Hematopoietic multipotent progenitor cell treated with erythropoietin and hydrocortisone succinate and interleukin-3 and kit ligand, for 6 days (in vitro differentiated cells): ENCODE measurements at regions not wholly inside any gene's neighbourhood (a gene's known extent, or its start where the extent isn't known, plus 50 kb on each side); places are given as distances from the start of the nearest gene placed in this dataset.

ENCODE experiments used
- DNase-seq: peaks from one replicate; pipeline ENCODE4 v3.0.0-alpha.2; 2015

DNA sequence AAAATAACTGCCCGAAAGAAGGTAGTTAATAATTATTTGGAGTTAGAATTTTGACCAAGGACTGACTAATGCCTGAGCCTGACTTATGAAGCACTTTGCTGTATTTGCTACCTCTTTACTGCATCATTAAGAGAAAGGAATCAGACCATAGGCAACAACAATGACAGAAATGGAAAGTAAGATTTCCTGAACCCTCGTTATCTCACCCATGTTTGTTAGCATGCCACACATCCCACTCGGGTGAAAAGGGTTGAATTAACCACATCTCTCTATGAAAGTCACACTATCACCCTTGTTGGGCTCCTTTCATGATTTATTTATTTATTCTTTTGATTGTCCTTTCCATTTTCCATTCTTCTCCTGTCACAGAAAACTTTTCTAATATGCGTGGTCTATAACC, 59.6 kb downstream of the OLIG3 start:
- no peak for DNase-seq

DNA sequence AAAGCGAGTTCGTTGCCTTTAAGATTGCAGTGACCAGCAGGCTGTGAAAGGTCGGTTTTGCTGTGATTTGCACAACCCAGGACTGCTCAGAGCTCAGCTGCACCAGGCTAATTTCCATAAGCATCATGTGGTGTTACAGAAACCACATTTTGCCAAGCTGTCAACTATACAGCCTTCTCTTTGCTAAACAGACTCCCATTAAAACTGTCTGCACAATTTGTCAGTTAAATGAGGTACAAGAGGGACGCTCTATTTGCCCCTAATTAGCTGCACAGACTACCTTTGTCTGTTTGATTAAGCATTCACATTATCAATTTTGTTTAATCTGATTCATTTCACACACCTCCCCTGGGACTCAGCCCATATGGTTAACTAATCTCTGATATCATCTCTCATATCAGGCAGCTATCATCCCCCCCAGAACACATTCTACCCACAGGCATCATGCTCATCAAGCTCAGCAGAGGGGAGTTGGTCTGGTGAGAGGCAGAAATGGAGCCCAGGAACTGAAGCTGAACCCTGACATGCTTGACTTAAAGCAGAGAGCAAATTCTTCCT, 62.1 kb downstream of the OLIG3 start:
- DNase-seq: no peak

DNA sequence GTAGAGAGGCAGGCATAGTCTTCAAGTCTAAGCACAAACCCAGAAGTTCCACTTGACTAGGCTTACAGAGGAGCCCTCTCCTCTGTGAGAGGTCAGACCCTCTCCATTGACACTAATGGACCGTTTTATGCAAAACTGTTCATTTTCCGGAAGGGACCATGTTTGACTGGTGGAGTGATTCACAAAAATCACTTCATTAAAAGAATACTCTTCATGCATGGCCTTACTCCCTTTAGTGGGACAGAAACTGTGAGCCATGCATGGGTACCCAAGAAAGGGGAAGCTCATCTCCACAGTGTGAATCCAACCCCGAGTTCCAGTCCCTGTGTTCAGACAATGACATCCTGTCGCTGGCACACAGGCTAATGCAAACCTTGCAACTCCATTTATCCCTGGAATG, 63.2 kb downstream of the OLIG3 start:
- no peak for DNase-seq

DNA sequence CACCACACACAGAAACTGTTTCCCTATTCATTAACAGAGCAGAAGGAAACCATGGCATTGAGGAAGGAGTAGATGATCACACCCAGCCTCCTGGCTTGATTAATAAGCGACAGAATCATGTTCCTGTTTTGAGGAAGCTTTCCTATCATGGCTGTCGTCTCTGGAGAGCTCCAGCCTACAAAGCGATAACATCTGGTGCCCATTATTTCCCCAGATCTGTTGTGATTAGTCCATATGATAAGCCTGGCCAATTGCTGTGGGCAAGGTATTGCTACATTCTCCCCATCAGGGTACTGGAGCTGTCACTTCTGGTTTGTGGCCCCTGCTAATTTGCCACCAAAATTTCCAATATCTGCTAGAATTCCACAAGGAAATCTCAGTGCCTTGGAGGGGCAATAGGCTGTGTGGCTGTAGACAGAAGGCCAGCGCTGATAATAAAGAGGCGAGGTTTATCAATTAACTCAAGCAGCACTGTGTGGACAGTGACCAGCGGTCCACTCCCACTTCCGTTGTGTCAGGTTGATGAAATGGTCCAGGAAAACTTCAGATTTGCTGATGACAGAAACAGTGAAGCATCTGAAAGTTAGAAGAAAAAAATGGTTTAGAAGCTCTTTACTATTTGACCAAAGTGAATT, 66.4 kb downstream of the OLIG3 start:
- DNase-seq: no peak

DNA sequence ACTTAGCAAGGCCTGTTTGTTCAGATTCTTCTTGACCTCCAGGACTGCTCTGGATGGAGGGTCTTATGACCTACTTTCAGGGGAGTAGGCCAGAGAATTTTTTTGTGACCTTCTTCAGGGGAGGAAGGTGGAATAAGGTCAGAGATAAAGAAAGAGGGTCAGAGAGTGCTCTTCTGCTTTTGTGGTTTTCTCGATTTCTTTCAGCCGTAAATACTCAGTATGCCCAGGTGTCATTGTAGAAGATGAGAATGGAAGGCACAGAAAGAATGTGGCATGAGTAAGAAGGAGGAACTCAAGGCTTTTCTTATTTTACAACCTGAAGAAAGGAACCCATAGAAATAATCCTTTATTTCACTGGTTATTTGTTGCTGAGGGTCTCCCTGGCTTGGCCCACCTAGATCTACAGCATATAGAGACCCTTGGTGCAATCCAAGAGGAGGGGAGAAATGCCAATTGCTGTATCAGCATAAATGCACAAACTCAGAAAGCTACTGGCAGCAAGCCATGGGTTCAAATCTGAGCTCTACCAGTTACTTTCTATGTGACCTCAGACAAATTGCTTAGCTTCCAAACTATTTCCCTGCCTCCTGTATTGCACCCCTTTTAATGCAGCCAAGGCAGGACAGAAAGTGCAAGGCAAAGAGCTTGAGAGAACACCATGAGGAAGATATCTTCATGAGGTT, 68.0 kb downstream of the OLIG3 start:
- no peak for DNase-seq

DNA sequence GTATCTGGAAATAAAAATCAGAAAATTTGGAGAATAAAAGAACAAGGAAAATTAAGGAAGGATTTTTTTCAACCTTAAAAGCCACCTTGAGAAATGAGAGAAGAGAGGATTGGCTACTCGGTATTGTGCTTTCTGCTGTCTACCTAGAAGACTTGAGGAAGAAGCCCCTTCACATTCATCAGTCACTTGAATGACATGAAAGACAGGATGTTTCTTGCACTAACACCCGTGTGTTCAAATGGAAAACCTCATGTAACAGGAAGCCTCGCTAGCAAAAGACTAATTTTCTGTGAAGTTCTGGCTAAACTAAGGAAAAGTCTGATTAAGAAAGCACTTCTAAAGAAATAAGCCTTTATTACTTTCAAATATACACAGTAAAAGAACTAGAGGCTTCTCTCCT, 69.9 kb downstream of the OLIG3 start:
- no peak for DNase-seq

DNA sequence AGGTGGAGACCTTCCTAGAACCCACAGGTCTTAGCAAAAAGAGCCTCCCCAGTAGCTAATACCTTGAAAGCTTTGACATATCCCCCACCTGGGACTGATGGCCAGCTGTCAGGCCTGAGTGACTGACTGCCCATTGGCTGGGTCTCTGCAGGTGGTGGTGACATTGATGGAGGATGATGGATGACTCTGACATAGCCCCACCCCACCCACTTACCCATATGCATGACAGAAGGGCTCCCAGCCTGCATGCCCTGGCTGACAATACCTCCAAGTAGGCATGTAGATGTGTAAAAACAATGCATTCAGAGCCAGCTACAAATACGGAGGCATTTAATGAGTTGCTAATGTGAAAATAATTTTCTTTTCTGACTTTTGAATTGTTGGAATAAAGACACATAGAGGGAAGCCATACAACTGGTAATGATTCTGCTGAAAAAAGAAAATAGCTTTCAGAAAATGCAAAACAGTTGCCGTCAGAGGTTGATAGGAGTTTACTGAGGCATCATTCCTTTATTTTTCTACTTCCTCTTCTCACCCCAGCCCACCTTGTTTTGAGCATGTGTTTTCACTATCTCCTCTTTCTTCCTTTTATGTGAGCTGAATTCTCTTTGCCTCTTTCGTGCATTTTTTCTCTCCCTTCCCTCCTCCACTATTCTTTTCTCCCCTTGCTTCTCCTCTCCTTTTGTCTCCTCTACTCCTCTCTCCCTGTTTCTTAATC, 70.6 kb downstream of the OLIG3 start:
- DNase-seq: no peak

DNA sequence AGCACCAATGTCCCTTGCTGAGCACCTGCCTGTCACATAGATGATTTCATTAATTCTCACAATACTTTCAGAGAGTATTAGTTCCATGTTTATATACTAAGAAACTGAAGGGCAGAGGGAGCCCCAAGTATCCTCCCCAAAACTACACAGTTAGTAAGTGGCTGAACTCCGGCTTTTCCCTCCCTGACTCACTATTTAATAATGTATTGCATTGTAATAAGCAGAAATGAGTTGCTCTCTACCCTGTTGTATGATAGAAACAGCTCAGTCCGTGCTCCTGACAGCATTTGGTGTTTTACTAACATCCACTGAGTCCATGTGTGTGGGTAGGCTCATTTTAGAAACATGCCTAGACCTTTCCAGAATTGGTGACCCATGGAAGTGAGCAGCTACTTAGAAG, 76.8 kb downstream of the OLIG3 start:
- no peak for DNase-seq

DNA sequence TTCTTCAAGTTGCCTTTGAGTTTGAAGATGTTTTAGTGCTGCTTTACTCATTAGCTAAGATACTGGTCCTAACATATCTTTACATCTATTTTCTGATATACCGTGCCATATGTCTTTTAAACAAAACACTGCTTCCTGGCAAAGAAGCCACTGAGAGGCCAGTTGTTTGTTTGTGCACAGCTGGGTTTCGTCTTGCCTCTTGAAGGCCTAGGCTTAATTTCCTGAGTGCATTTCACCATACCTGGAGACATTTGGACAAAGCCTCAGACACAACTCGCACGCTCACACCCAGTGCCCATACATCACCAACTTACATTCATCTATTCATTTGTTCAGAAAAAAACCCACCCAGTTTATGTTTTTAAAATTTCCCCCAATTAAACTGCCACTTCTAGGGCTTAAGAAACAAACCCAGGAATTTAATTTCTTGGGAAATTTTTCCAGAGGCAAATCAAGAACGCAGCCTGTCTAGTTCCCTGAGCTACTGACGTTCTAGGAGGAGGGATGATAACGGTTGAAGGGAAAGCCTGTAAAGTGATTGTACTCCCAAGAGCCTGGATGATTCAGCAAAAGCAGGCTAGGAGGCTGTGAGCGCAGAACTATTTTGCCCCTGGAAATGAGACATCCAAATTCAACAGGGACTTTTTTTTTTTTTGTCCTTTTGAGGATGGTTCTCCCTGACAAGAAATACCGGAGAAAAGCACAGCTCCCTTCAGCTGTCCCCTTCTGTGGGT, 77.7 kb downstream of the OLIG3 start:
- no peak for DNase-seq

DNA sequence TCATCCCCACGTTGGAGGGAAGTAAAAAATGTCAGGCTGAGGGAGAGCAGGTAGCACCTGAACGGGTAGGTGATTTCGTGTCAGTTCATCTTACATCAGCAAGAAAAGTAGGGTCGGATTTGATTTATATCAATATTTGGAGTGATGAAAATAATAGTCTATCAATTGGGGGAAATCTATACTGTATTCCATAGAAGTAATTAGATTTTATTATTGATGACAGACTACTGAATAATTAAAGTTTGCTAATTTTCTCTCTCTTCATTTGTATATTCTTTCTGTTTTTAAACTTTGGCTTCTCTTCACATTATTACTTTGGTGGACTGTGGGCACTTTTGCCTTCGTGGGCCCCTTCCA, 78.4 kb downstream of the OLIG3 start:
- no peak for DNase-seq

DNA sequence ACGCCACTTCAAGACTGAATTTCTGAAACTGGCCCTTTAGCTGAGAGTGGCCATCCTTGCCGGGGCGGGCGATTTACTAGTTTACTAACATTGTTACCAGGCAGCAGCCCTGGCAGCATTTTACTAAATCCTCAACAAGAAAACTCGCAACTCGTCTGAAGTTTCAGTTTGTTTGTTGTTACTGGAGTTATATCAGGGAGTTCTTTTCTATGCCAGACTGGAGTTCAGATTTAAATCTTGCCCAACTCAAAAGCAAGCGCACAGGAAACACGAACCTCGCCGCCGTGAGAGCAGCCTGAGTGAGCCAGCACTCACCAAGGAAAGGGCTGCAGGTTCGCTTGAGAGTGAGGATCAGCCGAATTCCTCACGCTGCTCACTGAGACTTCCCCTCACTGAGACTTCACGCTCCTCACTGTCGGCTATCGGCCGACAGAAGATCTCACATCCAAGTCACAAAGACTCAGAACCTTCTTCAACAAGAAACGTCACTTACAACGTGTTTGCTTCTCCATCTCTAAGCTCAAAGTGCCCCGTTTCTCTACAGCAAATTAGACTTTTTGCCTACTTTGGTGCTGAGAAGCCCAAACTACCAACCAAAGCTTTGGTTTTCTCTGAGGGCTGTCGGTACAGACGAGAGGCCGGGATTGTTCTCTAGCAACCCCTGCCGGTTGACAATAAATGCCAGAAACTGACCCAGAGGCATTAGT, 78.9 kb downstream of the OLIG3 start:
- DNase-seq: peak; percentile 82

DNA sequence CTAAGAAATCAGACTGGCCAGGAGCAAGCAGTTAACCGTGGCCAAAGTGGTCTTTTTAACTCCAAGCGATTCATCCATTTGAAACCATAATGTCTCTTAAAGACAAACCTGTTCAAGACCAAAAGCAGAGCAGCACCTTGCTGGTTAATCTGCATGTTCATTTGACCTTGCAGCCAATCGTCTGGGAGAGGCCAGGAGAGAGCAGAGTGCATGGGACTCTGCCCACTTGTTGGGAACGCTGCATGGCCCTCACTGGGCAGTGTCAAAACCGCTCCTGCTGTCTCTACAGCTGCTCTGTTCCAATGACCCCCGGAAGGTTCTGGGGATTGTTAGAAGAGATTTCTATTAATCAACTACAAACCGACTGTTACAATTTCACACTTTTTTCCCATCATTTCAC, 79.6 kb downstream of the OLIG3 start:
- DNase-seq: no peak

DNA sequence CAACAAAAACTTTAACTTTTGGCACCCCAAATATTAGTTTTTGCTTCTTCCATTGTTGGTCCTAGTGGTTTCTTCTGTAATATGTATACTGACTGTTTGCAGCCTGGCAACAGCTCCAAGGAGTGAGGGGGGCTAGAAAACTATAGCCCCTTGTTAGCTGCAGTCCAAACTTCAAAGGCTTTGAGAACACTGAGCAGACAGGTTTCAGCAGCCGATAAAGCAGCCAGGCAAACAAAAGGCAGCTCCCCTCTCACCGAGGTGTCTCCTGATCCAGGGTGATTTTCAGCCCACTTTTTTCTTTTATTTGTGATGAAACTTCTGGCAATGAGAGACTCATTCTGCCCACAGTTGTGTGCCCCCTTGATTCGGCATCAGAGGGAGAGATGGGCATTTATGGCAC, 80.7 kb downstream of the OLIG3 start:
- DNase-seq: no peak

DNA sequence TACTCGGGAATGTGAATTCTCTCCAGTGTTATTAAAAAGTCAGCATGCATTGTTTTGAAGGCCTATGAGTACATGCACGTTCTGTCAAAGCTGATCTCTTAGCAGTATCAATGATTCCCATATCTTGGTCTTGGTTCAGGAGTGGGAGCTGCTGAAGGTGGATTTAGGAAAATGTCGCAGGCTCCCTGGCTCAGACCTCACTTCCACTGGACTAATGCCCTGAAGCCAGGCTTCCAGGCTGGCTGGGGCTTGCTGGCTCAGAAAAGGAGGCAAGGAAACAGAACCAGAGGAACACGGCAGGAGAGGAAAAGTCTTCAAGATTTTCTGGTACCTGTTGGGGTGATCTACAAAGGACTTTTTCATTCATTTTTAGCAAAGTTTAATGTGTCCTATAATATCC, 81.6 kb downstream of the OLIG3 start:
- DNase-seq: no peak

DNA sequence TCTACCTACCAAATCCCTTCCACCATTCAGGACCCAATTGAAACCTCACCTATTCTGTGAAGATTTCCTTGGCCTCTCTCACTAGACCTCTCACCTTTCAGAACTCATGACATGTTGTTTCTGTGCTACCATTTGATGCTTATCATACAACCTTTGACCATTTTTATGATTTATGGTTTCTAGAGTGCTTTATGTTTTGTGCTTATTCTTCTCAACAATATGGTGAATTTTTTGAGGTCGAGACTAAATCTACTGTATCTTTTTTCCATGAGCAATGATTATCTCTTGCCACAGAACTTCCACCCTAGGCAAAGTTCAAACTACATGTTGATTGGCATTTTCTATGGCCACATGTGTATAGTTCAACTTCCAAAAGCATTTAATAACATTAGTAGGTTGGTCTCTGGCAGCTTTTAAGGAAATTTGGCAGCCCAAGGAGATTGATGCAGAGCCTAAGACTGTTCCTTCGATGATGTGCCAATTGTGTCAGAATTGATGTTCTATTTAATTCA, 84.9 kb downstream of the OLIG3 start:
- DNase-seq: no peak

DNA sequence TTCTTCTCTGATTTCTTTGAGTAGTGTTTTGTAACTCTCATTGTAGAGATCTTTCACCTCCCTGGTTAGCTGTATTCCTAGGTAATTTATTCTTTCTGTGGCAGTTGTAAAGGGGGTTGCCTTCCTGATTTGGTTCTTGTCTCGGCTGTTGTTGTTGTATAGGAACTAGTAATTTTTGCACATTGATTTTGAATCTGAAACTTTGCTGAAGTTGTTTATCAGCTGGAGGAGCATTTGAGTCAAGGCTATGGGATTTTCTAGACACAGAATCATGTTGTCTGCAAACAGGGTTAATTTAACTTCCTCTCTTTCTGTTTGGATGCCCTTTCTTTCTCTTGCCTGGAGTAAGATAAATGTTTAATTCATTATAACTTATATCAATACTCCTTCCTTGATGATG, 86.4 kb downstream of the OLIG3 start:
- no peak for DNase-seq

DNA sequence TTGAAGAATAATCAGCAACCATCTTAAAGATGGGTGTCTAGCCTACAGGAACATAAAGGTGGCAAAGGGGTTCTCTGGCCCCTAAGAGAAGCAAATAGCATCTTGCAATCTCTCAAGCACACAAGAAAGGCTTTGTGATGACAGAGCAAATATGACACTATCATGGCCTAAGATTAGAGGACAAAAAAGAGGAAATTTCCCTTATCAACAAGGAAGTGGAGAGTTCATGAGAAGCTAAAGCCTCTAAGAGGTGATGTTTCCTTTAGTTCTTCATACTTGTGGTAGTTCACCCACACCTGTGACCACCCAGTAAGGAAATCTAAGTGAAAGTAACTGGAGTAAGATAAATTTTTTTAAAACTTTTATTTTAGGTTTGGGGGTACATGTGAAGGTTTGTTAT, 88.4 kb downstream of the OLIG3 start:
- no peak for DNase-seq

DNA sequence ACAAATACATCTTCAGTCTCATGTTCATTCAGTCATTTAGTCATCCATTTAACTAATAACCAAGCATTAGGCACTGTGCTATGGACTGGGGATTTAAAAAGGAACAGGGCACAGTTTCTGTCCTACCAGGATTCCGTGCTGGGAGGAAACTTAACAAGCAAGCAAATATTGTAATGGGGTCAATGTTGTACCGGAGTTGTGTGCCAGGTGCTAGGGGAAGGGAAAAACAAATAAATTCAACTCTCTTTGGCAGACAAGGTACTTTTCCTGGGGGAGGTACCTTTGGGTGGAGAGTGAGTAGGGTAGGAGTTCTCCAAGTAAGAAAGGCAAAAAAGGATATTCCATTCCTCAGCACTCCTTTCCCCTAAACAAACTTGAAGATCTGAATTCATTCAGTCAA, 90.3 kb downstream of the OLIG3 start:
- DNase-seq: no peak

DNA sequence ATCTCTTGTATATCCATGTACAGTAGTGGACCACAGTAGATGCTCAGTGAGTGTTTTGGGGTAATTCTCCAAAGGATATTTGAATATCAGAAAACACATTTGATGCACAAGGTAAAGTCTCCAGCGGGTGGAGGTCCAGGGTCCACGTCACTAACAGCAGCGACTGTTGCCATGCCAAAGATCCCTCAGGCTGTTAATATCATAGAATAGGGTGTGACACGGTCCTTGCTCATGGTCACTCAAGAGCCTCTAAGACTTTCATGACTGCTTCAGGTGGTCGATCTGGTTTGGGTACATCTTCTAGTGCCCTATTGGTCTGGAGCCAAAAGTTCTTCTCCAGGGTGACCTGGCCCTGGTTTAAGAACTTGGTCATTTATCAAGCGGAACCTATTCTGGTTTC, 90.8 kb downstream of the OLIG3 start:
- no peak for DNase-seq

DNA sequence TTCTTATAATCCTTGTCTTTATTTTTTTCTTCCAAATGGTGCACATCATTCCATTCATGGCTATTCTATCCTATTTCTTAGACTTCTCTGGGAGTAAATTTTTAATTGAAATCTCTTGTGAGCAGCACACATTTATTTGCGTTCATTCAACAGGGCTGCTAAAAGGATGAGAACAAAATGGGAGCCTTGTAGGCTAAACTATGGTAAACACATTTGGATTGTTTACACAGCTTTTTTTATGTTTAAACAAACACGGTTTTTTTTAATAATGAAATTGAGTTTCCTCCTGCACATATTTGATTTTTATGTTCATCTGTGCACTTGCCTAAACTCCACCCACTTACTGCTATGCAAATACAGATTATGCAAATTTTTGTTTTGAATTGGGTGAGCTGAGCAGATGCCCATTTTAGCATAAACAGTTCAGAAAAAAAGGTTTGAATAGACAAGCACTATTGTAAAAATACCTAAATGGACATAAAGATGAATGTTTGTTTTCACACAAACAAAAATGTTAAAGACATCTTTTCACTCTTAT, 92.0 kb downstream of the OLIG3 start:
- no peak for DNase-seq

DNA sequence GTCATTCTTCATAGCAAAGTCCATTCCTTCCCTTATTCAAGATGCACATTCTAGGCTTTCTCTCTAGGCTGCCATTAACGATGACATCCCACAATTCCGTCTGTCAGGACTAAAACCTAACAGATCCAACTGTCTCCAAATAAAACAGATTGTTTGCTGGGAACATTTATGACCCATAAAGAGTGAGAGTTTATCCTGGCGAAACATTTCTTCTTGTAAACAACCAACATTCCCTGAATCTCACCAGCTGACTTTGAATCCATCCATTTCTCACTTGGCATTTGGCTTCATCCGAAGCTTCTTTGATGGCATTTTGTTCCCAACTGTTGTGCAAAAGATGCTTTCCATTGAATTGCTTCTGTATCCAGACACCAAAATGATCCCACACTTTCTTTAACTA, 93.1 kb downstream of the OLIG3 start:
- no peak for DNase-seq

DNA sequence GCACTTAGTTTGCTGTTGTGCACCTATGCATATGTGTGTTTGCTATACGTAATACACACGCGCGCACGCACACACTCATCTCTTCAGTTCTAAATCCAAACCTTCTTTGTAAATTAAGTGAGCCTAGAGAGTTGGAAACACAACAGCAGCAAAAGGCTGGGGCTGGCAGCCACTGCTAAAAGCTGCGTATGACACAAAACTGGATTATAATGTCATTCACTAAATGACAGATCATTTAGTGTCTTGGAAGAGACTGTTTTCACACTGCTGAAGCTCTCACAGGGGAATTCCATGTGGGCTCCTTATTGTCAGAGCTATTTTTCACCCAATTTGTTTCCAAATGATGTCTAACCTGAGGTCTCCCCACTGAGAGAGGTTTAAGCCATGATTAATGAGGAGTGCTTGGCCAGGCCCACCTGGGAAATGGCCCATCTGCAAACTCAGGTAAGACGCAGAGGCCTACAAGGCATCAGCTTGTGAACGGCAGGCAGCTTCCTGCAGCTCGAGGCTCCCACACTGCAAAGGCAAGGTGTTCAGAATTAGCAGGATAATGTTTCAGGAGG, 94.2 kb downstream of the OLIG3 start:
- no peak for DNase-seq
